Left forelimb (tissue), 1 donor: ENCODE measurements at regions not wholly inside any gene's neighbourhood (a gene's known extent, or its start where the extent isn't known, plus 50 kb on each side); places are given as distances from the start of the nearest gene placed in this dataset.

Source experiments
- DNase-seq: peaks from one replicate; pipeline ENCODE4 v3.0.0-alpha.2; 2018; ENCODE audit warnings: low spot score

- DNase-seq, result no peak
These were observed 186.2 kb downstream of the URI1 start for GRCh38 chr19:30128211-30128610.

- DNase-seq, result no peak
These were observed 188.5 kb downstream of the URI1 start for GRCh38 chr19:30130356-30131122.

GRCh38 chr19:30131246-30131645, 189.2 kb downstream of the URI1 start:
- DNase-seq, result no peak

GRCh38 chr19:30131722-30132291, 189.8 kb downstream of the URI1 start:
- DNase-seq, result peak; percentile 26

GRCh38 chr19:30132343-30133075, 190.5 kb downstream of the URI1 start:
- DNase-seq, result peak; percentile 50

GRCh38 chr19:30133803-30134202, 191.8 kb downstream of the URI1 start:
- DNase-seq, result no peak

GRCh38 chr19:30135093-30135757, 193.2 kb downstream of the URI1 start:
- no peak for DNase-seq

- DNase-seq, result no peak
These were observed 193.8 kb downstream of the URI1 start for GRCh38 chr19:30135797-30136196.

GRCh38 chr19:30136611-30137195, 194.7 kb downstream of the URI1 start:
- DNase-seq, result no peak

- DNase-seq, result no peak
These were observed 195.7 kb downstream of the URI1 start for GRCh38 chr19:30137747-30138146.

- no peak for DNase-seq
These were observed 202.3 kb downstream of the URI1 start for GRCh38 chr19:30144242-30144758.

- DNase-seq, result no peak
These were observed 202.8 kb downstream of the URI1 start for GRCh38 chr19:30144802-30145201.

- DNase-seq, result no peak
These were observed 203.4 kb downstream of the URI1 start for GRCh38 chr19:30145467-30145866.

GRCh38 chr19:30146346-30146745, 204.3 kb downstream of the URI1 start:
- no peak for DNase-seq

GRCh38 chr19:30148039-30148790, 206.2 kb downstream of the URI1 start:
- no peak for DNase-seq

GRCh38 chr19:30148803-30149202, 206.8 kb downstream of the URI1 start:
- no peak for DNase-seq

- no peak for DNase-seq
These were observed 207.3 kb downstream of the URI1 start for GRCh38 chr19:30149300-30149699.

GRCh38 chr19:30150626-30151025, 208.6 kb downstream of the URI1 start:
- DNase-seq, result no peak

- DNase-seq, result no peak
These were observed 209.0 kb downstream of the URI1 start for GRCh38 chr19:30151081-30151480.

- no peak for DNase-seq
These were observed 210.7 kb downstream of the URI1 start for GRCh38 chr19:30152510-30153291.
